HG02623 (cell line): ENCODE measurements at regions not wholly inside any gene's neighbourhood (a gene's known extent, or its start where the extent isn't known, plus 50 kb on each side); places are given as distances from the start of the nearest gene placed in this dataset.
"Not testable (repeated sequence)": the region's sequence is repeated elsewhere in the genome, so short reads cannot be mapped to it uniquely, and the experiment has no call there.

Experiments
- ATAC-seq: cut with Tn5 transposase; IDR thresholded peaks from one replicate; pipeline ENCODE4 v1.9.1; 2021; ENCODE audit warnings: moderate library complexity; ENCODE audit not compliant: unreplicated experiment

GRCh38 chr21:10424887-10425145 is 96.6 kb upstream of the TPTE start:
- not testable (repeated sequence) for ATAC-seq

- ATAC-seq: no peak
Observed at GRCh38 chr21:10425856-10426255, 95.5 kb upstream of the TPTE start.

DNA sequence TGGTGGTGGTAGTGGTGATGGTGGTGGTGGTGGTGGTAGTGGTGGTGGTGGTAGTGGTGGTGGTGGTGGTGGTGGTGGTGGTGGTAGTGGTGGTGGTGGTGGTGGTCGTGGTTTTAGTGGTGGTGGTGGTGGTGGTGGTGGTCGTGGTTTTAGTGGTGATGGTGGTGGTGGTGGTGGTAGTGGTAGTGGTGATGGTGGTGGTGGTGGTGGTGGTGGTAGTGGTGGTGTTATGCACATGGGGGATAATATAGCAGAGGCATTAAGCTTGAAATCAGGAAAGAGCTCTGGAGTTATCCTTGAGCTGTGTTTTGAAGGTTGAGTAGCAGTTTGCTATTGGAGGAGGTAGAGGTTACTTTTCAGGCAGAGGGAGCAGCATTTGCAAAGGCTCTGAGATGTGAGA is 94.6 kb upstream of the TPTE start:
- ATAC-seq: not testable (repeated sequence)

- not testable (repeated sequence) for ATAC-seq
Observed at GRCh38 chr21:10427277-10427676, 94.1 kb upstream of the TPTE start.

DNA sequence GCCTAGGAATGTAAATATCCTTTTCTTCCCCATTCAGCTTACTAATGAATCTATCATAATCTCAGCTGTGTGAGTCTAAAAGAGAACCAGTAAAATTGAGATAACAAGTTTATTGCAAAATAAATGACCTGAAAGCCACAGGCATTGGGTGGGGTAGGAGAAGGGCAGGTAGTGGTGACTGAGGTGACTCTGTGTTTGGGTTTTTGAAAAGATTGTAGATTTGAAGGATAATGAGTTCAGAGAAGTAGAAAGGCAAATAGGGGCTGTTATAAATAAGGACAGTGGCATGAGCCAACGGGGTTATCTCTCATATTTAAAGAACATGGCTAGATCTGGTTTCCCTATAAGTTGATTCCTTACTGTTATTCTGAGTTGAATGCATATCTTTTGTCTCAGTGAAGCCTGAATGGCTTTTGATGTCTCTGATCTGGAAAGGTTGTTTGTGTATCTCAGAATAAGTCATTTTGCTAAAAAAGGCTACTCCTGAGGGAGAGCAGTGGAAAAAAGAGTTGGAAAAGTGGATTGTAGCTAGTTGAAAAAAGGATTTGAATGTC is 92.3 kb upstream of the TPTE start:
- not testable (repeated sequence) for ATAC-seq

DNA sequence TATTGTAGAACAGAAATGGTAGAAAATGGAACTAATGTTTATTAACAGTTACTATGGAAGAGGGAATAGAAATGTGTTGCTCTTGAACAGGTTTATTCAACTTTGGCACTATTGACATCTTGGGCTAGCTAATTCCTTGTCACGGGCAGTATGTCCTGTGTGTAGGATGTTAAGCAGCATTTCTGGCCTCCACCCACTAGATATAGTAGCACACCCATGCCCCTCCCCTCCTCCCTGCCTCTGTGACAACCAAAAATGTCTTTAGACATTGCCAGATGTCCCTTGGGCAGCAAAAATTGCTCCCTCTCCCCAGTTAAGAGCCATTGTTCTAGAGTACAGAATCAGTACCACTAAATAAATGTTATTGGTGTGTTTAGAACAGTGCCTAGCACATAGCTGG is 91.4 kb upstream of the TPTE start:
- no peak for ATAC-seq

GRCh38 chr21:10431995-10432394 is 89.4 kb upstream of the TPTE start:
- ATAC-seq: not testable (repeated sequence)

DNA sequence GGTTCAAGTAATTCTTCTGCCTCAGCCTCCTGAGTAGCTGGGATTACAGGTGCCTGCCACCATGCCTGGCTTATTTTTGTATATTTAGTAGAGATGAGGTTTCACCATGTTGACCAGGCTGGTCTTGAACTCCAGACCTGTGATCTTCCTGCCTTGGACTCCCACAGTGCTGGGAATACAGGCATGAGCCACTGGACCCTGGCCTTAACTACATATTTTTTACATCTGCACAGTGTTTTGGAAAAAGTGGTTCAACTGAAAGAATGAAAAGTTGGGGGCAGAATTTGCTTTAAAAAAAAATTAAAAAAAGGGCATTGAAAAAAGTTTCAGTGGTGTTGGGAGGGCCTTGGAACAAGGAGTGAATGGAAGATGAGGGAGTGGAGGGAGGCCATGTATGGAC is 88.9 kb upstream of the TPTE start:
- ATAC-seq: not testable (repeated sequence)

- not testable (repeated sequence) for ATAC-seq
Observed at GRCh38 chr21:10437977-10438376, 83.4 kb upstream of the TPTE start.

GRCh38 chr21:10440639-10441038 is 80.7 kb upstream of the TPTE start:
- ATAC-seq: not testable (repeated sequence)

- ATAC-seq: not testable (repeated sequence)
Observed at GRCh38 chr21:10442018-10442417, 79.4 kb upstream of the TPTE start.

DNA sequence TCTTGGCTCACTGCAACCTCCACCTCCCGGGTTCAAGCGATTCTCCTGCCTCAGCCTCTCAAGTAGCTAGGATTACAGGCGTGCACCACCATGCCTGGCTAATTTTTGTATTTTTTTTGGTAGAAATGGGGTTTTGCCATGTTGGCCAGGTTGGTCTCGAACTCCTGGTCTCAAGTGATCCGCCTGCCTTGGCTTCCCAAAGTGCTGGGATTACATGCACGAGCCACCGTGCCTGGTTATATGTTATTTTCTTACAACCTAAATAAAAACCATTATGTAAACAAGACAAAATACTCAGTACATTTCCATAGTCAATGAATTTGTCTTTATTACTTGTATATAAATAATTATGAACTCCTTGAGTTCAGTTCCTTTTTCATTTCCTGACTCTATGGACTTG is 75.7 kb upstream of the TPTE start:
- not testable (repeated sequence) for ATAC-seq

DNA sequence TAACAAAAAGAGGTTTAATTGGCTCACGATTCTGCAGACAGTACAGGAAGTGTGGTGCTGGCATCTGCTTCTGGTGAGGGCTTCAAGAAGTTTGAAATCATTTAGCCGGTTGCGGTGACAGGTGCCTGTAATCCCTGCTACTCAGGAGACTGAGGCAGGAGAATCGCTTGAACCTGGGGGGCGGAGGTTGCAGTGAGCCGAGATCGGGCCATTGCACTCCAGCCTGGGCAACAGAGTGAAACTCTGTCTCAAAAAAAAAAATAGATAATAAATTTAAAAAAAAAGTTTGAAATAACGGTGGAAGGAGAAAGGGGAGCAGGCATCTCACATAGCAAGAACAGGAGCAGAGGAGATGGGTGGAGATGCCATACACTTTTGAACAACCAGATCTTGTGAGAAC is 71.9 kb upstream of the TPTE start:
- not testable (repeated sequence) for ATAC-seq

DNA sequence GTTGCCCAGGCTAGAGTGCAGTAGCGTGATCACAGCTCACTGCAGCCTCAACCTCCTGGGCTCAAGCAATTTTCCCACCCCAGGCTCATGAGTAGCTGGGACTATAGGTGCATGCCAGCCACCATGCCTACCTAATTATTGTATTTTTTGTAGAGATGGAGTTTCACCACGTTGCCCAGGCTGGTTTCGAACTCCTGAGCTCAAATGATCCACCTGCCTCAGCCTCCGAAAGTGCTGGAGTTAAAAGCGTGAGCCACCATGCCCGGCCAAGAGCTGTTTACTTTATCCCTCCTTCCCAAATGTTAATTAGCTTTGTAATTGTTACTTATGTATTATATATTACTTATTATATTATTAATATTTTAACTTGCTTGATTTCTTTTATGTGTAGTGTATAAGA is 70.1 kb upstream of the TPTE start:
- not testable (repeated sequence) for ATAC-seq

- ATAC-seq: not testable (repeated sequence)
Observed at GRCh38 chr21:10457765-10458164, 63.6 kb upstream of the TPTE start.

DNA sequence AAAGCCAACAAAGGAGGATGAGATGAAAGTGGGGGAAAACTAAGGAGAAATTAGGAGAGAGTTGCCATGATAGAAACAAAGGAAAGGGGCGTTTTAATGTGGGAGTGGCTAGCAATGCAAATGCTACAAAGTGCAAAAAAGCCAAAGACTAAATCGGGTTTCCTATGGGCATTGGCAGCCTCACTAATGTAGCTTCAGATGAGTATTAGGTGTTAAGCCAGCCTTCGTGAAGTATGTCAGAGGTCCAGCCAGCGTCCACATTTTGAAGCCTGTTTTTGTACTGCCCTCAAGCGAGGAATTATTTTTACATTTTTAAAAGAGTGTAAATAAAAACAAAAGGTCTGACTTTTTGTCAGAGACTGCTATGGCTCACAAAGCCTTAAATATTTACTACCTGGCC is 60.4 kb upstream of the TPTE start:
- not testable (repeated sequence) for ATAC-seq

DNA sequence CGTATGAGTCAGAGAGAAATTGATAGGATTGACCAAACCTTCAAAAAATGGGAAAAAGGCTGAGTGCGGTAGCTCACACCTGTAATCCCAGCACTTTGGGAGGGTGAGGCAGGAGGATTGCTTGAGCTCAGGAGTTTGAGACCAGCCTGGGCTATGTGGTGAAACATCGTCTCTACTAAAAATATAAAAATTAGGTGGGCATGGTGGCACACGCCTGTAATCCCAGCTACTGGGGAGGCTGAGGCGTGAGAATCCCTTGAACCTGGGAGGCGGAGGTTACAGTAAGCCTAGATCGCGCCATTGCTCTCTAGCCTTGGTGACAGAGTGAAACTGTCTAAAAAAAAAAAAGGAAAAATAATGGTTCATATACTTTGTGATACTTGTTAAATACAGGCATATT is 59.9 kb upstream of the TPTE start:
- not testable (repeated sequence) for ATAC-seq

DNA sequence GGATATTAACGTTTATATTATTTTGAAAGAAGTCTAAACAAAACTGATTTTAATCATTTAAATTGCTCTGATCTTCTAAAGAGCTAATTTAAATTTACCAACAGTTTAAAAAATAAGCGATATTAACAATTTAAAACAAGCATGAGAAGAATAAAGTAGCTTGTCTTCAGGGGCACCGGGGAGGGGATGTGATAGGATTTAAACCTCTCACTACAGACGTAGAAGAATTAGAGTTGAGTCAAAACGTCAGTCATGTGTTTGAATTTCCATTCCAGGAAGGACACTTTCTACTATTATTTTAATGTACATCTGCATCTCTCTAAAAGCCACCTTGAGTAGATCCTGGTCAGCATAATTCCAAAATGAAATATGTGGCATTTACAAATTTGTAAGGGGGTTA is 58.2 kb upstream of the TPTE start:
- no peak for ATAC-seq

- no peak for ATAC-seq
Observed at GRCh38 chr21:10464975-10465374, 56.4 kb upstream of the TPTE start.

DNA sequence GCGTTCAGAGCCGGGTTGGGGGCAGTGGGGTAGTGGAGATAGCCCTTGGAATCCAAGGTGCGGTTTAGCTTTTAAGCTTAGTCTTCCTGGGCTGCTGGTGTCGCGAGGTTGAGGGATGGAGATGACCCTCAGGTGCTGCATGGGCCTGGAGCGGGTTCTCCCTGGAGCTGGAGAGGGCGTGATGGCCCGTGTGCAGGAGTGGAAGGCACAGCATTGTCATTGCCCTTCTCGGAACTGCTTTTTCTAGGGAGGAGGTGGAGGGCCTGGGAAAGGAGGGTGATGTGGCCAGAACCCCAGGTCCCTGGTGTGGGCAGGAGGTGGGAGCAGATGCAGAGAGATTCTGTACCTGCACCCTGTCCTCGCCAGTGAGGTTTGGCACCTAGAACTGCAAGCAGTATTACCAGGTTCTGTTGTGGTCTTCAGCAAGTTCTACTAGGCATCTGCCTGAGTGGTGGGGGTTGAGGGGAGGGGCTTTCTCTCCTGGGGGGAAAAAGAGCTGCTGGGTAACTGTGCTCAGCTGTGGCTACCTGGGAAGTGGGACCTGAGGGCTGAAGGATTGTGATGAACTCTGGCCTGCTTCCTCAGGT is 55.8 kb upstream of the TPTE start:
- not testable (repeated sequence) for ATAC-seq

GRCh38 chr21:10466200-10466599 is 55.2 kb upstream of the TPTE start:
- ATAC-seq: no peak
